ENCODE measurements at regions not wholly inside any gene's neighbourhood (a gene's known extent, or its start where the extent isn't known, plus 50 kb on each side); places are given as distances from the start of the nearest gene placed in this dataset.

GRCh38 chr9:27668280-27668679 lies 95.0 kb upstream of the C9orf72 start:
- no peaks in the 10 kb centered on the region for H3K9me3 ChIP-seq (ENCODE audit: control insufficient read depth, insufficient read depth, low read length)
- no peaks in the 10 kb centered on the region for H3K9me2 ChIP-seq (replicated peaks; ENCODE audit: control insufficient read depth, low read length)
- H3K27ac ChIP-seq (ENCODE audit: low read depth, low read length): no peak overlapping the region
- H3K4me1 ChIP-seq (ENCODE audit: control insufficient read depth, low read length): no peaks in the 10 kb centered on the region
- H3K36me3 ChIP-seq (ENCODE audit: control insufficient read depth, low read length): no peaks in the 10 kb centered on the region
- H3F3A ChIP-seq (ENCODE audit: control insufficient read depth, insufficient read depth): no peaks in the 10 kb centered on the region
- H3K27me3 ChIP-seq (ENCODE audit: control insufficient read depth, low read length): no peaks in the 10 kb centered on the region; the same call in 1 of the 2 replicates
- no peaks in the 10 kb centered on the region for H3K79me2 ChIP-seq (ENCODE audit: control insufficient read depth, low read length)
- no peak overlapping the region for H3K4me2 ChIP-seq (ENCODE audit: low read length)
- no peak overlapping the region for H3K4me3 ChIP-seq (ENCODE audit: low read length)
- H4K20me1 ChIP-seq (ENCODE audit: control insufficient read depth, insufficient read depth, low read depth, low read length): no peaks in the 10 kb centered on the region
- no peak for TF ChIP-seq CTCF (IDR thresholded peaks at IDR 0.05; ENCODE audit: low read depth, low read length, poor library complexity, severe bottlenecking)
- no peak for TF ChIP-seq EZH2phosphoT487 (IDR thresholded peaks at IDR 0.05; ENCODE audit: borderline replicate concordance, low read length)

- Histone ChIP-seq H3K36me3 (ENCODE audit: control insufficient read depth, low read length) (no peaks in the 10 kb centered on the region), H3K27ac (ENCODE audit: low read depth, low read length) (no peak overlapping the region), H3K4me3 (ENCODE audit: low read length) (no peak overlapping the region), H3F3A (ENCODE audit: control insufficient read depth, insufficient read depth) (no peaks in the 10 kb centered on the region), H3K4me1 (ENCODE audit: control insufficient read depth, low read length) (no peaks in the 10 kb centered on the region), H3K9me2 (replicated peaks; ENCODE audit: control insufficient read depth, low read length) (no peaks in the 10 kb centered on the region), H4K20me1 (ENCODE audit: control insufficient read depth, insufficient read depth, low read depth, low read length) (no peaks in the 10 kb centered on the region), H3K9me3 (ENCODE audit: control insufficient read depth, insufficient read depth, low read length) (no peaks in the 10 kb centered on the region), H3K27me3 (ENCODE audit: control insufficient read depth, low read length) (no peaks in the 10 kb centered on the region; the same call in 1 of the 2 replicates), H3K79me2 (ENCODE audit: control insufficient read depth, low read length) (no peaks in the 10 kb centered on the region), H3K4me2 (ENCODE audit: low read length) (no peak overlapping the region)
- TF ChIP-seq EZH2phosphoT487 (IDR thresholded peaks at IDR 0.05; ENCODE audit: borderline replicate concordance, low read length) (no peak), CTCF (IDR thresholded peaks at IDR 0.05; ENCODE audit: low read depth, low read length, poor library complexity, severe bottlenecking) (no peak)
These were observed 98.4 kb upstream of the C9orf72 start for GRCh38 chr9:27671636-27672035.

- no peaks in the 10 kb centered on the region for H3K9me3 ChIP-seq (ENCODE audit: control insufficient read depth, insufficient read depth, low read length)
- TF ChIP-seq EZH2phosphoT487 (IDR thresholded peaks at IDR 0.05; ENCODE audit: borderline replicate concordance, low read length) (no peak), CTCF (IDR thresholded peaks at IDR 0.05; ENCODE audit: low read depth, low read length, poor library complexity, severe bottlenecking) (no peak)
- H3K4me2 ChIP-seq (ENCODE audit: low read length): no peak overlapping the region
- no peaks in the 10 kb centered on the region for H3K79me2 ChIP-seq (ENCODE audit: control insufficient read depth, low read length)
- H3K27me3 ChIP-seq (ENCODE audit: control insufficient read depth, low read length): no peaks in the 10 kb centered on the region; the same call in 1 of the 2 replicates
- H3K9me2 ChIP-seq (replicated peaks; ENCODE audit: control insufficient read depth, low read length): no peaks in the 10 kb centered on the region
- no peaks in the 10 kb centered on the region for H4K20me1 ChIP-seq (ENCODE audit: control insufficient read depth, insufficient read depth, low read depth, low read length)
- no peaks in the 10 kb centered on the region for H3F3A ChIP-seq (ENCODE audit: control insufficient read depth, insufficient read depth)
- H3K4me1 ChIP-seq (ENCODE audit: control insufficient read depth, low read length): no peaks in the 10 kb centered on the region
- no peak overlapping the region for H3K4me3 ChIP-seq (ENCODE audit: low read length)
- H3K36me3 ChIP-seq (ENCODE audit: control insufficient read depth, low read length): no peaks in the 10 kb centered on the region
- no peak overlapping the region for H3K27ac ChIP-seq (ENCODE audit: low read depth, low read length)
These were observed 99.4 kb upstream of the C9orf72 start for GRCh38 chr9:27672718-27673117.

Data from DOHH2 (cell line).